HG03342 (cell line): ENCODE measurements at regions not wholly inside any gene's neighbourhood (a gene's known extent, or its start where the extent isn't known, plus 50 kb on each side); places are given as distances from the start of the nearest gene placed in this dataset.

ENCODE experiments used
- ATAC-seq: cut with Tn5 transposase; IDR thresholded peaks from one replicate; pipeline ENCODE4 v1.9.1; 2021; ENCODE audit warnings: mild to moderate bottlenecking, moderate library complexity; ENCODE audit not compliant: unreplicated experiment

DNA sequence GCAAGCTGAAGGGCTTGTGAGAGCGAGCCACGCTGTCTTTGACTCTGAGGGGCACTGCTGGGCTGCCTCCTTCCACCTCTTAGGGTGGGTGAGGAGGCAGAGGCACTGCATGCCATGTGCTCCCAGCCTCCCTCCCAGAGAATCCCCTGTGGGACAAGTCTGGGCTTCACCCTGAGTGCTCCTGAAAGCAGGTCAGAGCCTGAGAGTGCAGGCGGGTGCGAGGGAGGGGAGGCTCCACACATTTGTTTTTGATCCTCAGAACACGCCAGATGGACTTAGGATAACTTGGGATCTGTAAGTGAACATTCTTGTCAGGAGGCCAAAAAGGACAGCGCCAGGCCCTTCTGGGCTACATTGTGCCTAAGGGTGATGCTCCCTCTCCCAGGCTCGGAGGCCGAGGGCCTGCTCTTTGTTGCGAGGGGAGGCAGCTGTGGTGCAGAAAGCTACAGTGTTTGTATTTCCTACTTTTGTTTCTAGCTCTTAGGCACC lies 155.4 kb downstream of the TMX1 start:
- no peak for ATAC-seq

GRCh38 chr14:51396222-51396815 lies 156.3 kb downstream of the TMX1 start:
- no peak for ATAC-seq

DNA sequence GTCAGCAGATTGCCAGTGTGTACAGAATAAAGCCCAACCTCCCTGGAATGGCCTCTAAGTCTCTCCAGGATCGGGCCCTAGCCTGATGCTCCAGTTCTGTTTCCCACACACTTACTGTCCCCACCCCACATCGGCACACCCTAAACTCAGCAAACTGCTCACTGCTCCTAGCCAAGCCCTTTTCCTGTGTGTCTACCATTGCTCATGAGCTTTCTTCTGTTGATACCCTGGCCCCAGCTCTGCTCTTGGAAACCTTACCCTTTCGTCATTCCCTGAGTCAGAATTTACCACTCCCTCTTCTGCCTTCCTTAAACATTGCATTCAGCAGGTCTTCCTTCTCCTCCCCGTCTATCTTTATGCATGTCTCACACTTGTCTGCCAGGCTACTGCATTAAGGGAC lies 158.9 kb downstream of the TMX1 start:
- no peak for ATAC-seq

- no peak for ATAC-seq
These were observed 160.1 kb downstream of the TMX1 start for GRCh38 chr14:51400139-51400538.

DNA sequence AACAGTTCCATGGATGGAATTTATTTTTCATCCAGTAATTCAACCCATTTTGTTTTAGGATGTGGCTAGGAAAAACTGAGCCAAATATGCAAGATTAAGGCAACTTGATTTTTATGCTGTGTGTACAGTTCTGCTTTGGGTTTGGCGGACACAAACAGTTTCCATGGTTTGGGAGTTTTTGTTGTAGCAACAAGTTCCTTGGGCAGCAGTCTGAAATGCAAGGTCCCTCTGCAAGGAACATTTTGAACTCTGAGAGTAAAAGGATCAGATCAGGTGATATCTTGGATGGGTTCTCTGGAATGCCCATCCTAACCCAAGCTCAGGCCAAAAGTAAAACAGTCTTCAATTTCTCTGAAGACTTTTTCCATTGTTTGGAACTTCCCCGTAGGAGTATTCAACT lies 161.2 kb downstream of the TMX1 start:
- ATAC-seq: no peak

DNA sequence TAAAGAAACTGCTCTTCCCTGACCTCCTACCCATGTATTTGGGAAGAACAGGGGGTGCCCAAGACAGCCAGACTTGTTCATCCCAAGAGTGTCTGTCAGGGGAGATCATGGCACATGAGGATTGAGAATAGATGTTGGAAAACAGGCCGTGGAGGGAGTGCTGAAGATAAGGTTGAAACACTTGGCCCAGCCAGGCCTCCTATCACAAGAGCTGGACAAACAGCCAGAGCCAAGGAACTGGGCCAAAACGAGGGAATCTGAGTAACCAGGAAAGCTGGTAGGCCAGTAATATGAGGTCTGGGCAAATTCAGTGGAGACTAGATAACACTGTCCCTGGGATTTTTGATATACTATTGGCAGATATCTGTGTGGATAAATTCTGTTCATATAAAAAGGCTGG lies 161.7 kb downstream of the TMX1 start:
- ATAC-seq: no peak

DNA sequence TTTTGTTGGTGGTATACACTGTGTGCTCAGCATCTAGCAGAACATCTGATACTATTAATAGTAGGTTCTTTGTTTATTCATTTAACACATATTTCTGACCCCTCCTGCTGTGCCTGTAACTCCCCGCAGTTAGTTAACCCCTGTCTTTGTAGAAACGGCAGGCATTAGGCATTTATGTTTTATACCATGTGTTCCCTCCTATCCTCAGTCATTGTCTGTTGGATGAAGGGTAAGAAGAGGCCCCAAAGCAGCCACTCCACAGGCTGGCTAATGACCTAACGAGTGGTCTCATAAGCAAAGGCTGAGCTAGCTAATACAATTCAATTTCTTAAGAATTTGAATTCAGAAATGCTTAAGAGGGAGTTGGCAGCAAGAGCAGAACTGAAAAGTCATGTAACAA lies 170.8 kb downstream of the TMX1 start:
- ATAC-seq: no peak

DNA sequence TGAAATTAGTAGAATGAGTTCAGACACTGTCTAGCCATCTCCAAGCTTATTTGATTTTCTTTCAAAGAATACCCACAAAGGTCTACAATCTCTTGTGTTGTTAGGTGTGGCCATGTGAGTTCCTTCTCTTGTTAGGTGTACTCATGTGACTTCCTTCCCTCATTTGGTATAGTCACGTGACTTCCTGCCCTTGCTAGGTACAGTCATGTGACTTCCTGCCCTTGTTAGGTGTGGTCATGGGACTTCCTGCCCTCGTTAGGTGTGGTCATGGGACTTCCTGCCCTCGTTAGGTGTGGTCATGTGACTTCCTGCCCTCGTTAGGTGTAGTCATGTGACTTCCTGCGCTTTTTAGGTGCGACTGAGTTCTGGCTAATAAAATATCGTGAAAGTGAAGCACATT lies 179.6 kb downstream of the TMX1 start:
- no peak for ATAC-seq

DNA sequence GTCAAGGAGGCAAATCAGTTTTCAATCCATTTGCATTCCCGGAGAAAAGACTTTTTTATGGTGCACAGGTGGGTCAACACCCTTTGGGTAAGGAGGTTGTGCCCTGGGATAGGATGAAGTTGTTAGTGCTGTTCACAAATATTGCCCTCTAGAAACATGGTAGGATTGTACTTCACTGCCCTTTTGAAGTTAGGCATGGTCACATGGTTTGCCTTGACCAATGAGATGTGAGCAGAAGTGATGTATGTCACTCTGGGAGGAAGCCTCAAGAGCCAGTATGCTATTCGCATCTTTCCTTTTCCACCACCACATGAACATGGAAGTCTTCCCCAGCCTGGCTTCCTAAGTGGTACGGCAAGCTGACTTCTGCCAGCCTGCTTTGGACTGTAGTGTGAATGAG lies 182.7 kb downstream of the TMX1 start:
- no peak for ATAC-seq

DNA sequence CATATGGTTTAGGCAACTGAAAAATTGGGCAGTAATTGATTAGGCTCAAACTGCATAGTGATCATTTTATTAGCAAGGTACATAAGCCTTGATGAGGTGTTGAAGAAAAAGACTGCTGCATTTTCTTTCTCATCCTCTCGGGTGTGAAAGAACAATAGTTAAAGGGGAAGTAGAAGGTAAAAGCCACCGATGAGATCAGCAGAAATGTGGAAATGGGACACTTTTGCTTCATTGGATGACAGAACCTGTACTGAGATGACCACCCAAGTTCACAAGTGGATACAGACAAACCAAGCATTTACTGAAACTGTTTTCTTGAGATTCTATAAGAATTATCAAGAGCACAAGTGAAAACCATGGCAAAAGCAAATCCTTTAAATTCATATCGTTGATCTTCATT lies 184.0 kb downstream of the TMX1 start:
- ATAC-seq: peak; percentile 55

DNA sequence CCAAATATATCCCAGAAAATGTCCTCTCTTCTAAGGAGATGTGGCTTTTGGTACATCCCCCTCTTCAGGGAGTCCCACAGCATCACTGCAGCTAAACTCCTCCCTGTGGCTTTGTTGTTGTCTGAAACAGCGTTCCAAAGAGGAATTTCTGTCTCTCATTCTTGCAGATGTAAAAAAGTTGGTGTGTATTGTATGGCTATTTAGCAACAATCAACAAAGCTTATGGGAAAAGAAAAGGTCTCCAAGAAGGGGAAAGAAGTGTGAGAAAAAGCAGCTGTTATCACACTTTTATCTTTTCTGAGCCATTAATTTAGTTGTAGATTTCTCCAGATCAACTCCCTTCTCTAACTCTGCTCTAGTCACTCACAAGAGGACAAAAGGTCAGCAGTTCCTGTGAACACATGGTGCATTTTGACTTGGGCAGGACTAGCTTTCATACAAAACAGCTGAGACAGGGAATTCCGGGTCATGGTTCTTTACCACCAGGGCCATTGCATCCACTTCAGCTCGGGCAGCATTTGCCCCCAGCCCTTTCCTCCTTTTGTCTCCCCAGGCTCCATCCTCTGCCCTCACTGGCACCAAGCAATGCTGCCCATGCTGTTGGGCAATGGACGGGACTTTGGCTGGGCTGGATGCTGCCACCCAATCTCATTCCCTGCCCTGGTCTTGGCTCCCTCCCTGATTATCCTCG lies 184.7 kb downstream of the TMX1 start:
- ATAC-seq: no peak

- ATAC-seq: no peak
These were observed 188.9 kb downstream of the TMX1 start for GRCh38 chr14:51428981-51429380.

- no peak for ATAC-seq
These were observed 190.0 kb downstream of the TMX1 start for GRCh38 chr14:51430079-51430478.

GRCh38 chr14:51430633-51431032 lies 190.6 kb downstream of the TMX1 start:
- ATAC-seq: no peak

- ATAC-seq: peak; percentile 50
These were observed 191.1 kb downstream of the TMX1 start for GRCh38 chr14:51431033-51431709.

DNA sequence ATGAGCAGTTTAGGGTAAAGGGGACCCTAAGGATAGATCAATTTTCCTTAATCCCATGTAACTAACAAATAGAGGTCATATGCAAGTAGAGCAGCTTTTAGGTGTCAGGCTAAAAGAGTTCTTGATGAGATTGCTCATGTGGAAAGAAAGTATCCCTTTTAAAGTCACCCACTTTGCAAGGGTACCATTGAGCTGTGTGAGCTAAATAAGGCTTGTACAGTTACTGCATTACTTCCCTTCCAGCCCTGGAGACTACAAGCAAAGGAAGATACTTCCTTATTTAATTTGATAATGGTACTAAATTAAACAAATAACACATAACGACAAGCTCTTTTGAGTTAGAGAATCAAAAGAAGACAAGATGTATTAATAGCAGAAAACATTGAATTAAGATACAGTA lies 191.7 kb downstream of the TMX1 start:
- ATAC-seq: no peak

GRCh38 chr14:51432302-51432948 lies 192.4 kb downstream of the TMX1 start:
- peak; percentile 39 for ATAC-seq

DNA sequence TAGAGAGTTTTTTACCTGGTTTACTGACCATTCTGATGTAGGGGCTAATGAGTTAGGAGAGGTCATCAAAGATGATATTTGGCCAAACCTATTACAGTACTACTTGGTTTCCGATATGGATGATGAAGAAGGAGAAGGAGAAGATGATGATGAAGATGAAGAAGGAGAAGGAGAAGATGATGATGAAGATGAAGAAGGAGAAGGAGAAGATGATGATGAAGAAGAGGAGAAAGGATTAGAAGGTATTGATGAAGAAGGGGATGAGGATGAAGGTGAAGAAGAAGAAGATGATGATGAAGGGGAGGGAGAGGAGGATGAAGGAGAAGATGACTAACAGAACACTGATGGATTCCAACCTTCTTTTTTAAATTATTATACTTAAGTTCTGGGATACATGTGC lies 196.6 kb downstream of the TMX1 start:
- no peak for ATAC-seq

GRCh38 chr14:51439896-51440295 lies 199.8 kb downstream of the TMX1 start:
- ATAC-seq: no peak

DNA sequence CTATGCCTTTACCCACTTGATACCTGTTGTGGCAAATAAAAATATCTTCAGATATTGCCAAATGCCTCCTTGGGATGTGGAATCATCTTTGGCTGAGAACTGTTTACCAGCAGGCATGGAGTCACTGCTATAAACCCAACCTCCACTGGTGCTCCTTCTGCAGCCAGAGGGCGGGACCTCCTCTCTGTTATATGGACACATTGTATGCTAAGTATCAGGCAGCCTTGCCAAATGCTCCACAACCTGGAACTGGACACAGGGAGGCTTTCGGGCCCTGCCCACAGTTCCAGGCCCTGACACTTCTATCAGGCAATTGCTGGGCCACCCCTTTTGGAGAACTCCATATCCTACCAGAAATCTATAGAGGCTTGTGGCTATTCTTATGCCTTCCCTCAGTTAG lies 201.0 kb downstream of the TMX1 start:
- ATAC-seq: no peak

- no peak for ATAC-seq
These were observed 202.6 kb downstream of the TMX1 start for GRCh38 chr14:51442513-51443175.
